Central memory CD8-positive, alpha-beta T cell (primary cell): ENCODE measurements at regions not wholly inside any gene's neighbourhood (a gene's known extent, or its start where the extent isn't known, plus 50 kb on each side); places are given as distances from the start of the nearest gene placed in this dataset.
"Not testable (repeated sequence)": the region's sequence is repeated elsewhere in the genome, so short reads cannot be mapped to it uniquely, and the experiment has no call there.

ENCODE experiments used
- ATAC-seq: fragments of 150-1000 bp; cut with Tn5 transposase; replicated peaks from 2 replicates; pipeline ENCODE4 v1.10.0; 2022; ENCODE audit warnings: mild to moderate bottlenecking, moderate FRiP score, moderate number of reproducible peaks; ENCODE audit not compliant: poor library complexity, severe bottlenecking; ENCODE audit errors: extremely low read depth
- DNase-seq, 2 donors: peaks; one replicate each; pipeline ENCODE4 v3.0.0; 2021; ENCODE audit warnings: low spot score in 2 of 2
- H3K27ac Mint-ChIP-seq: one replicate; pipeline ENCODE4 v1.8.0; 2022; ENCODE audit warnings: low read depth, mild to moderate bottlenecking, moderate library complexity, mixed read lengths
- H3K27me3 Mint-ChIP-seq: one replicate; pipeline ENCODE4 v1.8.0; 2022; ENCODE audit warnings: mixed read lengths
- H3K36me3 Mint-ChIP-seq: one replicate; pipeline ENCODE4 v1.8.0; 2022; ENCODE audit warnings: mild to moderate bottlenecking, moderate library complexity, mixed read lengths; ENCODE audit not compliant: insufficient read depth
- H3K4me1 Mint-ChIP-seq: one replicate; pipeline ENCODE4 v1.8.0; 2022; ENCODE audit warnings: mixed read lengths
- H3K4me3 Mint-ChIP-seq: one replicate; pipeline ENCODE4 v1.8.0; 2022; ENCODE audit warnings: mild to moderate bottlenecking, moderate library complexity, mixed read lengths
- H3K9me3 Mint-ChIP-seq: one replicate; pipeline ENCODE4 v1.8.0; 2022; ENCODE audit warnings: mixed read lengths

DNA sequence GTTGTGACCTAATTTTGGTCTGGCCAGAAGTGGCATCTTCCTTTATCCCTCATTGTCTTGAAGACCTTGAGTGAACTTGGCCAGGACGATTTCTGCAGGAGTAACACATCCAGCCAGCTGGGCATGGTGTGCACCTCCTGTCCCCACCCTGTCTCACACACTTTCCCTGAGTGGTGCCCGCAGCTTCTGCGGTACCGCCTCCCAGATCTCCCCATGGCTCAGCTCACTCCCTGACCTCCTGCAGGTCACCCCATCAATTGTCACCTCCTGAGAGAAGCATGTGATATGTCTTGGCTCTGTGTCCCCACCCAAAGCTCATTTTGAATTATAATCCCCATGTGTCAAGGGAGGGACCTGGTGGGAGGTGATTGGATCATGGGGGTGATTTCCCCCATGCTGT, 50.2 kb upstream of the TP53I11 start:
- Mint-ChIP-seq H3K27ac (no peak overlapping the region), H3K36me3 (no peaks in the 10 kb centered on the region), H3K4me1 (no peaks in the 10 kb centered on the region)

DNA sequence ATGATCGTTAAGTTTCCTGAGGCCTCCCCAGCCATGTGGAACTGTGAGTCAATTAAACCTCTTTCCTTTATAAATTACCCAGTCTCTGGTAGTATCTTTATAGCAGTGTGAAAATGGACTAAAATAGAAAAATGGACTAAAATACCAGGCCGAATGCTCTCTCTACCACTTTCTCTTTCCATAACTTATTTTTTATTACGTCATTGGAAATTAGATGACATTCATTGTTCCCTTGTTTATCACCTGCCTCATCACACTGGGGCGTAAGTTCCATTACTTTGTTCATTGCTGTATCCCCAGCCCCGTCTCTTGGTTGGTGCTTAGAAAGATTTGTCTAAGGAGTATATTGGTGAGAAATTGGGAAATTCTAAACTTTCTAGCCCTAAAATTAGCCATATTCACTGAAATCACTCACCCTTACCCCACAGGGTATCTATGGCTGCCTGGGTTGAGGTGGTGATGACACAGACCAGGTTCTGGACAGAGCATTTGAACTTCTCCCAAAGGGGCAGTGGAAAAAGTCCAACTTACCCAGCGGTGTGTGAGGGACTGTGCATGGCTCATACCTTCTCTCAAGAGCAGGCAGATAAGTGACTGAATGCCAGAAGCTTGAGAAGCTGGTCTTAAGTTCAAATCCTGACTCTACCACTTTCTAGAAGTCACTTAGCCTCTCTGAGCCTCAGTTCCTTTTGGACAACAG, 50.9 kb upstream of the TP53I11 start:
- Mint-ChIP-seq H3K27ac (no peak overlapping the region), H3K36me3 (no peaks in the 10 kb centered on the region)
- no peak for DNase-seq

More for the DNA sequence above, 50.2 kb upstream of the TP53I11 start:
- Mint-ChIP-seq H3K27me3 (no peaks in the 10 kb centered on the region), H3K4me3 (no peak overlapping the region), H3K9me3 (no peaks in the 10 kb centered on the region)
- DNase-seq (no peak), ATAC-seq (no peak)

DNA sequence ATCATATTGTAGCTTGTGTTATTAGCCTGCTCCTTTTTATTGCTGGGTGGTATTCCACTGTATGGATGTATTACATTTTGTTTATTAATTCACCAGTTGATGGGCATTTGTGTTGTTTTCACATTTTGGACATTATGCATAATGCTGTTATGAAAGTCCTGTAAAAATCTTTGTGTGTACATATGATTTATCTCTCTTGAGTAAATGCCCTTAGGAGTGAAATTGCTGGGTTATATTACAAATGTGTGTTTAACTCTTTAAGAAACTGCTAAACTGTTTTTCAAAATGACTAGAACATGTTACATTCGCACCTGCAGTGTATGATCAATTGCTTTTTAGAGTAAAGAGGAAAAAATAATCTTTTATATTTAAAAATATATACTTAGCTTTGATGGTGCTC, 54.4 kb upstream of the TP53I11 start:
- Mint-ChIP-seq H3K9me3 (no peaks in the 10 kb centered on the region), H3K36me3 (no peaks in the 10 kb centered on the region), H3K4me1 (no peaks in the 10 kb centered on the region), H3K27ac (no peak overlapping the region), H3K4me3 (no peak overlapping the region), H3K27me3 (no peaks in the 10 kb centered on the region)
- ATAC-seq (no peak), DNase-seq (no peak)

More for the DNA sequence above, 50.9 kb upstream of the TP53I11 start:
- no peak for ATAC-seq
- H3K9me3 Mint-ChIP-seq: no peaks in the 10 kb centered on the region
- no peaks in the 10 kb centered on the region for H3K27me3 Mint-ChIP-seq
- H3K4me3 Mint-ChIP-seq: no peak overlapping the region
- no peaks in the 10 kb centered on the region for H3K4me1 Mint-ChIP-seq

DNA sequence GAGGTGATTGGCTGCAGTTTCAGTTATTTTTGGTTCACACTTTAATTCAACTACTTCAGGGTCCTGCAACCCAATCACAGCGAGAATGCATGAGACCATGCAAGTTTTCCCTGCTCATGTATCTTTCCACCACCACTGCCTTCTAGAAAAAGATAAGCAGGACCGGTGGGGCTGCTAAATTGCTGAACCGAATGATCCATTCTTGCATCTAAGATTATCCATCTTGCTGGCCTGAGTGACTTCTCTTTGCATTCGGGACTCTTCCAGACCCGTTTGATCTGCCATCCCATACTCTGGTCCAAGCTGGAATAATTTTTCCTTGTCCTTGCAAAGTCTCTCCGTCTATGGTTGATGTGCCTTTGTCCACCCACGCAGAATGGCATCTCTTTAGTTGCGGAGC, 56.3 kb upstream of the TP53I11 start:
- Mint-ChIP-seq H3K4me1 (no peaks in the 10 kb centered on the region), H3K27me3 (no peaks in the 10 kb centered on the region), H3K27ac (no peak overlapping the region), H3K9me3 (no peaks in the 10 kb centered on the region), H3K4me3 (no peak overlapping the region), H3K36me3 (no peaks in the 10 kb centered on the region)
- no peak for DNase-seq
- no peak for ATAC-seq

DNA sequence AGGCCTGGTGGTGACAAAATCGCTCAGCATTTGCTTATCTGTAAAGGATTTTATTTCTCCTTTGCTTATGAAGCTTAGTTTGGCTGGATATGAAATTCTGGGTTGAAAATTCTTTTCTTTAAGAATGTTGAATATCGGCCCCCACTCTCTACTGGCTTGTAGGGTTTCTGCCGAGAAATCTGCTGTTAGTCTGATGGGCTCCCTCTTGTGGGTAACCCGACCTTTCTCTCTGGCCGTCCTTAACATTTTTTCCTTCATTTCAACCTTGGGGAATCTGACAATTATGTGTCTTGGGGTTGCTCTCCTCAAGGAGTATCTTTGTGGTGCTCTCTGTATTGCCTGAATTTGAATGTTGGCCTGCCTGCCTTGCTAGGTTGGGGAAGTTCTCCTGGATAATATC, 65.3 kb upstream of the TP53I11 start:
- H3K27ac Mint-ChIP-seq, ATAC-seq, H3K4me3 Mint-ChIP-seq, H3K27me3 Mint-ChIP-seq, H3K36me3 Mint-ChIP-seq, DNase-seq: not testable (repeated sequence)
- Mint-ChIP-seq H3K9me3 (peaks cover 12% of the 10 kb centered on the region), H3K4me1 (peaks cover 21% of the 10 kb centered on the region)

DNA sequence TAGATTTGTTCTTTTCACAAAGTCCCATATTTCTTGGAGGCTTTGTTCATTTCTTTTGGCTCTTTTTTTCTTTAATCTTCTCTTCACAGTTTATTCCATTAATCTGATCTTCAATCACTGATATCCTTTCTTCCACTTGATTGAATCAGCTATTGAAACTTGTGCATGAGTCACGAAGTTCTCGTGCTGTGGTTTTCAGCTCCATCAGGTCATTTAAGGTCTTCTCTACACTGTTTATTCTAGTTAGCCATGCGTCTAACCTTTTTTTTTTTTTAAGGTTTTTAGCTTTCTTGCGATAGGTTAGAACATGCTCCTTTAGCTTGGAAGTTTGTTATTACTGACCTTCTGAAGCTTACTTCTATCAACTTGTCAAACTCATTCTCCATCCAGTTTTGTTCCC, 65.8 kb upstream of the TP53I11 start:
- not testable (repeated sequence) for ATAC-seq, H3K36me3 Mint-ChIP-seq, H3K4me3 Mint-ChIP-seq, DNase-seq, H3K27ac Mint-ChIP-seq
- peaks cover 11% of the 10 kb centered on the region for H3K27me3 Mint-ChIP-seq
- H3K4me1 Mint-ChIP-seq: peaks cover 21% of the 10 kb centered on the region
- peaks cover 12% of the 10 kb centered on the region for H3K9me3 Mint-ChIP-seq

DNA sequence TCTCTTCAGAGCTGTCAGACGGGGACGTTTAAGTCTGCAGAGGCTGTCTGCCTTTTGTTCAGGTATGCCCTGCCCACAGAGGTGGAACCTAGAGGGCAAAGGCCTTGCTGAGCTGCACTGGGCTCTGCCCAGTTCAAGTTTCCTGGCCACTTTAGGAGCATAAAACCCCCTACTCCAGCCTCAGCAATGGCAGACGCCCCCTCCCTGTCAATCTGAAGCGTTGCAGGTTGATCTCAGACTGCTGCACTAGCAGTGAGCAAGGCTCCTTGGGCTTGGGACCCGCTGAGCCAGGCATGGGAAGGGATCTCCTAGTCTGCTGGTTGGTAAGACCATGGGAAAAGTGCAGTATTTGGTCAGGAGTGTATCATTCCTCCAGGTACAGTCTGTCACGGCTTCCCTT, 66.6 kb upstream of the TP53I11 start:
- Mint-ChIP-seq H3K27ac (no peak overlapping the region), H3K4me3 (no peak overlapping the region), H3K27me3 (peaks cover 11% of the 10 kb centered on the region), H3K4me1 (peaks cover 18% of the 10 kb centered on the region), H3K36me3 (no peaks in the 10 kb centered on the region), H3K9me3 (peaks cover 12% of the 10 kb centered on the region)
- DNase-seq: no peak
- no peak for ATAC-seq

DNA sequence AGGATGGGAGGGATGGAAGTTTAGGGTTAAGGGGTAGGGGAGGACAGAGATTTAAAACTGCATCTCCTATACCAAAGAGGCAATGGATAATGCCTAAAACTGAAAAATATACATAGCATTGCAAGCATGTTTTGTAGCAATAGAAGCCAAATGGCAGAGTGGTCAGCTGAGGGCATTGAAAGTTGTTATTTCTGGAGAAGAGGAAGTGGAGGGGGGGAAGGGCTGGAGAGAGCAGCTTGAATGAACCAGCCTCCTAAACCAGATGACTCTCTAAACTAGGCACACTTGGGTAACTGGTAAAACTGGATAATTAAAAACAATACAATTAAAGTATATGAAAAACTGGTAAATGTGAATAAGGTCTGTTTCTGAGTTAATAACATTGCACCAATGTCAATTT, 70.3 kb upstream of the TP53I11 start:
- Mint-ChIP-seq H3K4me3 (no peak overlapping the region), H3K4me1 (peaks cover 14% of the 10 kb centered on the region), H3K27ac (no peak overlapping the region), H3K9me3 (no peaks in the 10 kb centered on the region), H3K36me3 (no peaks in the 10 kb centered on the region), H3K27me3 (peaks cover 11% of the 10 kb centered on the region)
- DNase-seq (no peak), ATAC-seq (no peak)

DNA sequence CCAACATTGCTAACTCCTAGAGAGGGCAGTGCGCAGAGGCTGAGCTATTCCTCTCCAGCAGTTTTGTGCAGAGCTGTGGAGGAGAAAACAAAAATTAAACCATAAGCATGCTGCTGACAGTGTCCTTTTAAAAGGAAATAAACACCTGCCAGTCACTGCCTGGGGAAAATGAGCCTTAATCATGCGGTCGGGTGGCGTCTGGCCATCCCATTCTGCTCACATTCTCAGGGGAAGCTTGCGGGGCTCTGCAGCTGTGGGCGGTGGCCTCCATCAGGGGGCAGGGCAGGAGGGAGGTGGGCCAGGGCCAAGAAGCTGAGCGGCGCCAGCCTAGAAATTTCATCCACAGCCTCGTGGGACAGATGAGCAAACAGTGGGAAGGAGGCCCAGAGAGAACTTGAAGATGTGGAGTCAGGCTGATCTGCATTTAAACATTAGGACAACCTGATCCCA, 71.0 kb upstream of the TP53I11 start:
- Mint-ChIP-seq H3K9me3 (no peaks in the 10 kb centered on the region), H3K4me1 (peaks cover 17% of the 10 kb centered on the region), H3K36me3 (no peaks in the 10 kb centered on the region), H3K4me3 (no peak overlapping the region), H3K27me3 (peaks cover 11% of the 10 kb centered on the region), H3K27ac (no peak overlapping the region)
- DNase-seq (no peak), ATAC-seq (no peak)

DNA sequence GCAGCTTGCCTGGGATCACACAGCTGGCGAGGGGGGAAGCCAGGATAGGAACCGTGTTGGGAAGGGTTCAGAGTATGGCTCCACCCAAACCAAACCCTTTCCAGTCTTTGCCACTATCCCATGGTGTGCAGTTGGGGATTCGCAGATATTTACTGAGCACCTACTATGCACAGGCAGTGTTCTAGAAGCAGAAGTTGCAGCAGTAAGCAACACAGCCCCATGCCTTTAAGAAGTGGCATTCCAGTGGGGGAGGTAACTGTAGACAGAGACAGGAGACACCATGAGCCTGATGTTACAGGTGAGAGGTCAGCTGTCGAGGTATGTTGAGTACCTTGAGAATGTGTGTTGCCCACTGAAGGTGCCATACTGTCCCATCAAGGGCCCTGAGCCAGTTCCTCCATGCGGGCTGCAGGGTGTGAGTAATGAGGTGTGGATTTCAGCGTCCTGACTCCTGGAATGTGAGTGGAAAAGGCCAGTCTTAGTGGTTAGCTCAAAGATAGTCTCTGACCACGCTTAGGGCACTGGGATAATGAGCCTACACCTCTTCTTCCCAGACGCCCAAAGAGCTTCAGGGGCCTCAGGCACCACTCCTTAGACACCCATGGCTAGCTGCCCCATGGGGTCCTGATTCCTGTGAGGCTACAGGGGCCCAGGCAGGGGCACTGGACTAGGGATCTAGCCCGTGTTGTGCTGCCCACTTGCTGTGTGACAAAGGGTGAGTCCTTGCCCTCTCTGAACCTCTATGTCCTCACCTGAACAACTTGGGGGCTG, 71.8 kb upstream of the TP53I11 start:
- H3K27ac Mint-ChIP-seq: peak overlapping the region; percentile 44
- peaks cover 11% of the 10 kb centered on the region for H3K27me3 Mint-ChIP-seq
- H3K9me3 Mint-ChIP-seq: no peaks in the 10 kb centered on the region
- H3K36me3 Mint-ChIP-seq: no peaks in the 10 kb centered on the region
- ATAC-seq (no peak), DNase-seq (no peak)
- H3K4me3 Mint-ChIP-seq: no peak overlapping the region
- peaks cover 17% of the 10 kb centered on the region for H3K4me1 Mint-ChIP-seq

DNA sequence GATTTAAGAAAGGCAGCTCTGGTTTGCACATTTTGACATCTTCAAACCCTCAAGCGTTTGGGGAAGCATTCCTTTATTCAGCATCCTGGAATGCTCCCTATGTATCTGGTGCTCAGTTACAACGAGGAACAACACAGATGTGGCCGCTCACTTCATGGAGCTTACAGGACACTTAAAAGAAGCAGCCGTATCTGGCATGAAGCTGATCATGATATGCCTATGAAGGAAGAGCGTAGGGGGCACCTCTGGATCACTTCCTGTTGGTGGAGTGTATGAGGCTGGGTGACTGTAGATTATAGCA, 72.3 kb upstream of the TP53I11 start:
- no peaks in the 10 kb centered on the region for H3K9me3 Mint-ChIP-seq
- H3K36me3 Mint-ChIP-seq: no peaks in the 10 kb centered on the region
- H3K4me3 Mint-ChIP-seq: no peak overlapping the region
- peak overlapping the region; percentile 44 for H3K27ac Mint-ChIP-seq
- H3K4me1 Mint-ChIP-seq: peaks cover 17% of the 10 kb centered on the region
- no peak for ATAC-seq
- DNase-seq: no peak
- peaks cover 11% of the 10 kb centered on the region for H3K27me3 Mint-ChIP-seq

DNA sequence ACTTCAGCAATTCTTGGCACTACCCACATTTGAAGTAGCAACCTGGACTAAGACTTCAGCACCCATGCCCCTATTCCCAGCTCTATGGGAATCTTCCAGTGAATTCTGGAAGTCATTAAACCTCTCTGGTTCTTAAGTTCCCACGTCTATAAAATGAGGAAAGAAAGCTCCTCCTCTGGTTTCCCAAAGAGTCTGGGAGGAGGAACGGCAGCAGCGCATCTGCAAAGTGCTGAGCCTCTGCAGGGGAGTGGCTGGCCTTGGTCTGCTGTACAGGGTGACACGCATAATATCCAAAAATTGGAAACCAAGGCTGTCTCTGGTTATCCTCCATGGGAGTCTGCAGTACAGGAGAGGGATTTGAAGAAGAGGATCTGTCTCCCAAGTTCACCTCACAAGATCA, 73.6 kb upstream of the TP53I11 start:
- Mint-ChIP-seq H3K4me1 (peaks cover 17% of the 10 kb centered on the region), H3K9me3 (no peaks in the 10 kb centered on the region), H3K27ac (no peak overlapping the region), H3K27me3 (peaks cover 11% of the 10 kb centered on the region), H3K4me3 (no peak overlapping the region), H3K36me3 (no peaks in the 10 kb centered on the region)
- ATAC-seq: no peak
- no peak for DNase-seq

DNA sequence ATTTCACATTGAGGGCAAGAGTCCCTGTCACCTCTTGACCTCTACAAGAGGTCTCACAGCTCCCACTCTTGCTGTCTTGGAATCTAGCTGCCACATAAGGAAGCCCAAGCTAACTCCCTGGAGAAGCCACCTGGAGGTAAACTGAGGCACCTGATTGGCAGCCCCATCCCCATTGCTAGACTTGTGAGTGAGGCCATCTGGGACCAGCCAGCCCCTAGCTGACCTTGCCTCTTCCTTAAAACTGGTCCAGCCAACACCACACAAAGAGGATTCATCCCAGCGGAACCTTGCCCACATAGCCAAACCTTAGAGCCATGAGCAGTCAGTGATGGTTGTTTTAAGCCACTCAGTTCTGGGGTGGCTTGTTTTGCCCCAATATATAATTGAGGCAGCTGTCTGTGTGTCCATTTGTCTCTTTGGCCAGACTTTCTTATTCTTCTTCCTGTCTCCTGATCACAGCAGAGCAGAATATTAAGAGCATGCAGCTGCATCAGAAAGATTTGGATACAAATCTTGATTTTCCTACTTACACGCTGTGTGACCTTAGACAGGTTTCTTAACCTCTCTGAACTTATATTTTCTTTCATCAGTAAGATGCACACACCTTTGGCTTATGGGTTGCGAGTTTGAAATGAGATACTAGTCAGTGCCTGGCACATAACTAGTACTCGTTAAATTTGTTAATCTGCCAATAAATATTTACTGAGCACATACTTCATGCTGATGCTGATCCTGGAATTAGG, 74.3 kb upstream of the TP53I11 start:
- H3K4me3 Mint-ChIP-seq: no peak overlapping the region
- peaks cover 13% of the 10 kb centered on the region for H3K4me1 Mint-ChIP-seq
- DNase-seq (no peak), ATAC-seq (no peak)
- H3K36me3 Mint-ChIP-seq: no peaks in the 10 kb centered on the region
- peaks cover 11% of the 10 kb centered on the region for H3K27me3 Mint-ChIP-seq
- peak overlapping the region; percentile 26 for H3K27ac Mint-ChIP-seq
- H3K9me3 Mint-ChIP-seq: no peaks in the 10 kb centered on the region
